Islet precursor cell (in vitro differentiated cells): ENCODE measurements at regions not wholly inside any gene's neighbourhood (a gene's known extent, or its start where the extent isn't known, plus 50 kb on each side); places are given as distances from the start of the nearest gene placed in this dataset.

Experiments
- DNase-seq: peaks from one replicate; pipeline ENCODE4 v3.0.0-alpha.2; 2018

DNA sequence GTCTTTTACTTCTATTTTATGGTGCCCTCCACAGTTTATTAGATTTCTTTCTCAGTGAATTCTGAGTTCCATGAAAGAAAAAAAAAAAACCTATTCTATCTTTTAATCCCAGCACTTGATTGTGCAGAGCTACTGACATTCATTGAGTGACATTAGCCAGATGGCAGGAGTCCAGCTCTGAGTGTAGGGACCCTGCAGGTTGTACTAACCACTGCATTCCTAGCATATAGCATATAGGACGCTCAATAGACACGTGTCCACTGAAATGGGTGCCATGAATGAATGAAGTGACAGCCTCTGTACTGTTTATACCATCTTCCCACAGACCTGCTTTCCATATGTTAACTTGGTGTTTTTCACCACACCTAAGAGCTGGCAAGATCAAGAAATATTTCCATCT is 206.3 kb downstream of the RAP2A start:
- no peak for DNase-seq

GRCh38 chr13:97648171-97648880 is 214.4 kb downstream of the RAP2A start:
- DNase-seq, result no peak

DNA sequence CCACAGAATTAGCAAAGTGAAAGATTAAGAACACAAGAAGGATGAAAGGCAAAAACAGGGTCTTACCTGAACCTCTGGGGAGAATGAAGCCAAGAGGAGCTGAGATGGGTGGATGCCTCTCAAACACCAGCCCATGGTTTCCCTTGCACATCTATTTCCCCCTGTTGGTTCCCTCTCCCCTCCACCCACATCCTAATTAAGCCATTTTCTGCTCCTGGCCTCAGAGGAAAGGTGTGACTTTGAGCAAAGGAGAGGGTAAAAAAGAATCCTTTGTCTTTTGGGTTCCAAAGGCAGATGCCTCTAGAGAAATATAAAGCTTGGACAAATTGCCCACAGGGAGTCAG is 214.9 kb downstream of the RAP2A start:
- DNase-seq, result no peak

GRCh38 chr13:97653443-97654140 is 219.6 kb downstream of the RAP2A start:
- DNase-seq, result no peak

DNA sequence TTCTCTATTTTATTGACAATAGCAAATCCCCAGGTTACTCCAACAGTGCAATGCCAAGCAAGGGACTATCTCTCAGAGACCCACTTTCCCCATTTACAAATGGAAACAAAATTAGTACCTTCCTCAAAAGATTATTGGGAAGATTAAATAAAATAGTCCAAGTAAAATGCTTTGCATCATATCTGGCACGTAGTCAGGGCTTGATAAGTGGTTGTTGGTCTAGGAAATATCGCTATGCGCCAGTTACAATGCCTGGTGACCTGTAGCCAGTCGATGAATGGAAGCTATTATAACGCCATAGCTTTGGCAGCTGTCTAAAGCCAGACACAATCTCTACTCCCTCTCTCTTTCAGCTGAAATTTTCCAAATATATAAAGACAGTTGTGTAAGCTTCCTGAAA is 220.3 kb downstream of the RAP2A start:
- no peak for DNase-seq

GRCh38 chr13:97658556-97658955 is 224.6 kb downstream of the RAP2A start:
- no peak for DNase-seq

- DNase-seq, result no peak
These were observed 225.6 kb downstream of the RAP2A start for GRCh38 chr13:97659602-97660001.

GRCh38 chr13:97660594-97661260 is 226.8 kb downstream of the RAP2A start:
- DNase-seq, result no peak

DNA sequence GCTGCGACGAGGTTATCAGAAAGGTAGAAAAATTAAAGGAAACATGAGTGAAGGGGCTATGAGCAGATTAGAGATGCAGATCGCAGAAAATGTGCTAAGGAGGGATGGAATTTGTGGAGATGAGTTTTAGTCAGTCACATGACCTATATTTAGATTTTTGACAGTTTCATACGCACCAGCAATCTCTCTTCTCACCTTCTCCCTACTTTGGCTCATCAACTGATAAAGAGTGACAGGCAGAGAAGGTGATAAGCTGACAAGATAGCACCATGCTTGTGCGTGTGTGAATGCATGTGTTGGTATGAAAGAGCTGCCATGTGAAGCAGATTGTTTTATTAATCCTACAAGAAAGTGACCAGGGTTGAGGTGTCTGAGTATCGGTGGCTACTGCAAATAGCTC is 252.6 kb downstream of the RAP2A start:
- no peak for DNase-seq

DNA sequence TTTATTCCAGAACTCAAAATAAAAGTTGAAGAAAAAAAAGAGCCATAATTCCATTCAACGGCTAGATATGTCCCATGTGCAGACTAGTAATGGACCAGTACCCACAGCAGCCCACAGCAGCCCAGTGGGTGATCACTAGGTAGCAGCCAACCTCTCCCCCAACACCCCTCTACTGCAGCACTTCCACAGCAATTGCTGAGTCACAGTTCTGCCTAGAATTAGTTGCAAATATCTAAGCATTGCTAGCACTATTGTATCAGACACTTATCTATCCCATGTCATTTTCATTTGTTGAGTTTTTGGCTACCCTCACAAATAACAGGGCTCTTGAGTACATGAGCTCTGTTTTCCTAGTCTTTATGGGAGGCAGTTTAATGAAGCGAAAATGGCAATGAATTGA is 258.7 kb downstream of the RAP2A start:
- DNase-seq, result no peak

DNA sequence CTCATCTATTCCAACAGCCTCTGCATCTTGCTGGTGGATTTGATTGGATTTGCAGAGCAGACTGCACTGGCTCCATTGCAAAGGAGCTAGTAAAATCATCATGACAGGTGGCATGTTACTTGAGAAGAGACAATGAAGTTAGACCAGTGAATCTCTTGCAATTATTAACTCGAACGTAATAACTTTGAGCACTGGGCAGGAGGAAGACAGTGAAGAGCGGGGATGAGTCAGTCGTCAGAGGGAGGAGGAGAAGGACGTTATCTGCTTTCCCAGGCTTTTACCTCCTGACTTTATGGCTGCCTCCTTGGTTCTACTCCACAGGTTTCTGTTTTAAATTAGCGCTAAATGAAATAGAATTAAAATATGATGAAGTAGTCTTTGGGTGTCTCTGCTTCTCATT is 257.8 kb upstream of the IPO5 start:
- DNase-seq, result no peak

DNA sequence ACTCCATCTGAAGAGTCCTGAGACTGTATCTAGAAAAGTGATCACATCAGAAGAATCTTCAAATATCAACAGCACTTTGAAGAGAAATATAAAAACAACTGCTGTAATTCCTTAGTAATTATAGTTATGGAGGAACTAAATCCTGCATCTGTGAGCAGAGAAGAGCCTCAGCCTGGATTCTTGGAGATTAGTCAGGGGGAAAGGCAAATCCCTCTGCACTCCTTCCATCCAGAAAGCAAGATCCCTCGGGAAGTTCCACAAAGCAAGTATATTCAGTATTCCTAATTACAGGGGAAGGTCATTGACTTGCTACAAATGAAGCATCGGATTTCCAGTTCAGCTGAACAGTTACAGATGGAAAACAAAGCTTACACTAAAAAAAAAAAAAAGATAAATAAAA is 256.6 kb upstream of the IPO5 start:
- DNase-seq, result no peak

DNA sequence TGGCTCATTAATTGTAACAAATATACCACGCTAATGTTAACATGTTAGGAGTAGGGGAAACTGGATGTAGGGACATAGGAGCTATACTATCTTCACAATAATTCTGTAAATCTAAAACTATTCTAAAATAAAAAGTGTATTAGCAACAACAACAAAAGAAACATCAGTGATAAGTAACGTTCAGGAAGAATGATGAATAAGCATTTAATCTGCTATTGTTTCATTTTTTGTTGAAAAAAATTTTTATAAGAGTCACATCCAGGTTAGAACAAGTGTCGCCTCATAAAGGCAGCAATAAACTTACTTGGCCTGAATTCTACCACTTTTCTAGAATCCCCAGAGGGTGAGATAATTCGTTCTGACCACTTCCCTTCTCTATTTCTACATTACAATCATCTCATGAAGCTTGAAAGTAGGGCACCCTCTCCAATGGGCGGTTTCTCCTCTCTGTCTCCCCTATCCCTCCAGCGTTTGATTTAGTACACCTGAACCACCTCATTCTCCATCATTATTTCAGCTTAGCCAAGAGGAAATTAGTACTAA is 253.1 kb upstream of the IPO5 start:
- DNase-seq, result no peak

GRCh38 chr13:97702614-97703013 is 250.9 kb upstream of the IPO5 start:
- DNase-seq, result no peak

- no peak for DNase-seq
These were observed 242.7 kb upstream of the IPO5 start for GRCh38 chr13:97710797-97711196.

GRCh38 chr13:97712770-97713169 is 240.7 kb upstream of the IPO5 start:
- DNase-seq, result no peak

DNA sequence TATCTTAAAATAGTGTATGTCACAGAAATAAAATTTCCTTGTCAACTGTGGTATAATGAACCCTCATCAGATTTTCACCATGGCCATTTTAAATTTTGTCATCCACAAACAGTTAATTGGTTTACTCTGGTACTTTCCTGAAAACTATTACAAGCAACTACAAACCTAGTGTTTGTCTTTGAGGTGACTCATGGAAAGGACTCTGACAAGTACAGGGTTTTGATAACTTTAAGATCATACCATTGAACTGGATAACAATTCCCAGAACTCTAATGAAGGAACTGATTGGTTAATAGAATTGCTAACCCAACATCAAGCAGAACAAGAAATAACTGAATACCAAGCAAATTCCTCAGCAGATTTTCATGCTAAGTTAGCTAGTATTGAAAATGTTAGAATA is 237.7 kb upstream of the IPO5 start:
- DNase-seq, result no peak

GRCh38 chr13:97716746-97717145 is 236.7 kb upstream of the IPO5 start:
- DNase-seq, result no peak

GRCh38 chr13:97719736-97720135 is 233.7 kb upstream of the IPO5 start:
- DNase-seq, result peak; percentile 66

DNA sequence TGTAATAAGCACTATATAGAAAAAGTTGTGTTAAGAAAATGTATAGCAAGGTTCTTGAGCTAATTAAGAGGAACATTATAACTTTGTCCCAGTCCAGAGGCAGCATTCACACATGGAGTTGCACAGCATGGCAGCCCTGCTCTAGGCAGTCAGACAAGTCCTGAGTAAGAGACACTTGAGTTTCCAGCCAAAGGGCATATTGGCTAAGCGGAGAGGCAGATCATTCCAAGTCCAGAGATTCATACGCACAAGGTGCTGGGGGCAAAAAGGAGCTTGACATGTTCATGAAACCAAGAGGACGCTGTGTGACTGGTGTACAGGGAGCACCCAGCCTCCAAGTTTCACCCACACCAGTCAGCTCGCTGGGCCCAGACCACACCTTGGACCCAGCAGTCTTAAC is 232.6 kb upstream of the IPO5 start:
- DNase-seq, result no peak

- DNase-seq, result no peak
These were observed 229.8 kb upstream of the IPO5 start for GRCh38 chr13:97723655-97724054.

DNA sequence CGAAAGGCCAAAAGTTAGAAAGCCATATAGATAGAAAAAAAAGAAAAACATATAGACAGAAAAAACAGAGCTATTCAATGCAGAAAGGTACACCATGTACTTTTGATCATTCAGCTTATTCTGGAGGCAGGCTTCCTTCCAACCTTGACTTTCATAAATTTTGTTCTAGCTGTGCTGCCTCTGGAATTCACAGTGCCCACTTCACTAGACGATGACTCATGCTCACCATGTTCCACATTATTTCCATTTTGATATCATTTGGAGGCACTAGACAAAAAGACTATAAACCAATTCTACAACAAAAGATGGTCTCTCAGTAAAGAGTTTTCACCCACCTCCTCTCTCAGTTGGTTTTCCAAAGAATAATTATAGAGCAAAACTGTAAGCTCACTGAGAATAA is 229.0 kb upstream of the IPO5 start:
- no peak for DNase-seq

DNA sequence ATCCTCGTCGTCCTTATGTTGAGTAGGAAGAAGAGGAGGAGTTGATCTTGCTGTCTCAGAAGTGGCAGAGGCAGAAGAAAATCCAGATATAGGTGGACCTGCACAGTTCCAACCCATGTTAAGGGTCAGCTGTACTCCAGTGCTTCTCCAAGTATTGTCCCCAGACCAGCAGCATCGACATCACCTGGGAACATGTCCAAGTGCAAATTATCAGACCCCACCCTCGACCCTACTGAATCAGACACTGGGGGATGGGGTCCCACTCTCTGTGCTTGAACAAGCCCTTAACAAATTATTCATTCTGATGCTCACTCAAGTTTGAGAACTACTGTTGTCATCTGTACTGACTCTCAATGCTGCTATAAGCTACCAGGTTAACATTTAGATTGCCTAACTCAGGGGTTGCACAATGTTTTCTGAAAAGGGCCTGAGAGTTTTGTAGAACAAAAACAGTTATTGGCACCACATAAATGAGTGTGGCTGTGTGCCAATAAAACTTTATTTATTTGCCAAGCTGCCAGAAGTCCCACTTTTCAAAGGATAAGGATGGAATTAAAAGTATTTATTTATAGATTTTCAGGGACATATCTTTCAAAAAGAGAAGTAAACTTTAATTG is 226.7 kb upstream of the IPO5 start:
- DNase-seq, result no peak

GRCh38 chr13:97727991-97728390 is 225.5 kb upstream of the IPO5 start:
- no peak for DNase-seq
